Stimulated activated naive CD8-positive, alpha-beta T cell treated with anti-CD3 and anti-CD28 coated beads, Interleukin-15, Interleukin-2, amounts not matched to agents 100 ng/mL and 50 ng/mL, for 24 hours (primary cell): ENCODE measurements at regions not wholly inside any gene's neighbourhood (a gene's known extent, or its start where the extent isn't known, plus 50 kb on each side); places are given as distances from the start of the nearest gene placed in this dataset.
"Not testable (repeated sequence)": the region's sequence is repeated elsewhere in the genome, so short reads cannot be mapped to it uniquely, and the experiment has no call there.

Experiments used
- H3K27ac Mint-ChIP-seq: one replicate; pipeline ENCODE4 v1.8.0; 2021; ENCODE audit warnings: mild to moderate bottlenecking, mixed read lengths
- H3K27me3 Mint-ChIP-seq: one replicate; pipeline ENCODE4 v1.8.0; 2021; ENCODE audit warnings: mixed read lengths
- H3K36me3 Mint-ChIP-seq: one replicate; pipeline ENCODE4 v1.8.0; 2021; ENCODE audit warnings: low read depth, mixed read lengths
- H3K4me1 Mint-ChIP-seq: one replicate; pipeline ENCODE4 v1.8.0; 2021; ENCODE audit warnings: low read depth, mixed read lengths
- H3K4me3 Mint-ChIP-seq: one replicate; pipeline ENCODE4 v1.8.0; 2021; ENCODE audit warnings: mild to moderate bottlenecking, mixed read lengths
- H3K9me3 Mint-ChIP-seq: one replicate; pipeline ENCODE4 v1.8.0; 2021; ENCODE audit warnings: mixed read lengths

DNA sequence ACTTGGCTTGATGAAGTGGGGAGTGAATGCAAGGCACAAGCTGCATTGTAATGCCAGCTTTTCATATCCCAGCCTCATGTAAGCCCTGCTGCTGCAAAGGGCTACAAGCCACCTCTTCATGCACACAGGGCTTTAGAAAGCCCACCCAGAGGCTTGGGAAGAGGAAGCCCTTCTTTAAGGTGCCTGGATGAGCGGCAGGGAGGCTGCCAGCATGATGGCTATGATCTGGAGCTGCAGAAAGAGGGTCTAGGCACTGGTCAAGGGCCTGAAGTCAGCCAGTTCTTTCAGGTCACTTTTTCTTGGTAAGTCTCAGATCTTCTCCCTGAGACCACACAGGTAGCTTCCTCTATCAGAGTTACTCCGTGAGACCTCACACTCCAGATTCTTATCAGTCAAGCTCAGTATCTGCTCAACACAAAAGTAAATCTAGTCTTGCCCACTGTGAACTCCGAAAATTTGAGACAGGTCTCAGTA lies 113.3 kb upstream of the SEC22B start:
- H3K4me3 Mint-ChIP-seq, H3K36me3 Mint-ChIP-seq, H3K27ac Mint-ChIP-seq: not testable (repeated sequence)

DNA sequence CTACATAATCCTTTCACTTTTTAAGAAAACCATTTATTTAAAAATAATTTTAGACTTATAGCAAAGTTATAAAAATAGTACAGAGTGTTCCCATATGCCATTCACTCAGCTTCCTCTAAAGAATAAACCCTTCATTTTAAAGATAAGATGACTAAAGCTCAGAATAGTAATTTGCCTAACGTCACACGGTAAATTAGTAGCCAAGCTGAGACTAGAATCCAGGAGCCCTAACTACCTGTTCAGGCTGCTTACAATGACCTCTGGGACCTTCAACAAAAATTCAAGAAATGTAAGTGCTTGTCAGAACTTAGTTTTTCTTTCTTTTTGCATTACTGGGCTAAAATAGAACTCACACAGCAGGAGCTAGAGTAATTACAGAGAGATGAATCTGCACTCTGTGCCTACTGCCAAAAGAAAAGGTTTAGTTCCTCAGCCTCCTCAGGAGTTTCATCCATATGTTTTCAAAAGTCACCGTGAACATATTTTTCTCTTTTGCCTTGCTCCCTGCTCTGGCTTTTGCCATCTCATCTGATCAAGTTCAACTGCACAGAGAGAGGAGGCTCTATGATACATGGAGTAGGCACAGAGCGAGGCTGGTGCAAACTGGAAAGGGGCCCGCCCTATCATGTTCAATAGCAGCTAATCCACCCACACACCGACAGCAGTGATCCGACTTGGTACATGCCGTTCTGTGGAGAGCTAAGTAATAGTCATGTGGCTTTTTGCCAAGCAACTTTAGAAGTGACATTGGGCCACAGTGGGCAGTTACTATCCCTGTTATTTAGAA lies 112.7 kb upstream of the SEC22B start:
- not testable (repeated sequence) for H3K27me3 Mint-ChIP-seq, H3K36me3 Mint-ChIP-seq, H3K4me3 Mint-ChIP-seq, H3K9me3 Mint-ChIP-seq, H3K27ac Mint-ChIP-seq, H3K4me1 Mint-ChIP-seq

More for the DNA sequence above, 113.3 kb upstream of the SEC22B start:
- H3K4me1 Mint-ChIP-seq, H3K9me3 Mint-ChIP-seq, H3K27me3 Mint-ChIP-seq: not testable (repeated sequence)

GRCh38 chr1:120288167-120288566 lies 111.8 kb upstream of the SEC22B start:
- not testable (repeated sequence) for H3K9me3 Mint-ChIP-seq

DNA sequence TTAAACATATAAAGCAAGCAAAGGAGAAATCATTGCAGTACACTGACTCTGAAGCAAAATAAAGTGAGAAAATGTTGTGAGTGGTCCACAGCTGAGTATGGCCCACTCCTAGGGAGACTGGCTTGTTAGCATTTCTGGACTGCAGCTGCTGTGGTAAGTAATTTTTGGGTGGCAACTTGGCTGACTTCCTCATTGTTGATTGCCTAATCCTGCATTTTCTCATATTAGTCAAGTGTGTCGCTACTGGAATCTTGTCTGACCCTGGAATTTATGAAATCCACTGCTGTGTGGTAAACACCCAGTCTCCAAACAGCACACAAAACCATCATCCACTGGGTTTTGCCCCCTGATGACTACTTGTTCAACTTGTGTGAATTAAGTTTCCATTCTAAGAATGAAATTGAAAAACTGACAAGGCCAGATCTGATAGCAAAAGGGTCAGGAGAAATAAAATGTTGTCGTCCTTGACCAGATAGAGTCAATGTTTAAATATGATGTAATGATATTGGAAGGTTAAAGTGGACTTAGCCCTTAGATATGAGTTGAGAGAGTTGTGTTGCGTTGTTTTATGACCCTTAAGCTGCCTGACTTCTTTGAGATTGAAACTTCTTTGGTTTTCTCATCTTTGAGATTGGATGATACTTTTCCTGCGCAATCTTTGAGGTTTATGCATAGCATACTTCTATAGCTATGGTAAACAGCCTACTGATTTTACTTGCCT lies 106.6 kb upstream of the SEC22B start:
- not testable (repeated sequence) for H3K36me3 Mint-ChIP-seq, H3K27me3 Mint-ChIP-seq, H3K27ac Mint-ChIP-seq, H3K9me3 Mint-ChIP-seq, H3K4me3 Mint-ChIP-seq, H3K4me1 Mint-ChIP-seq

More at GRCh38 chr1:120288167-120288566, 111.8 kb upstream of the SEC22B start:
- H3K36me3 Mint-ChIP-seq, H3K27me3 Mint-ChIP-seq, H3K4me3 Mint-ChIP-seq, H3K27ac Mint-ChIP-seq, H3K4me1 Mint-ChIP-seq: not testable (repeated sequence)

DNA sequence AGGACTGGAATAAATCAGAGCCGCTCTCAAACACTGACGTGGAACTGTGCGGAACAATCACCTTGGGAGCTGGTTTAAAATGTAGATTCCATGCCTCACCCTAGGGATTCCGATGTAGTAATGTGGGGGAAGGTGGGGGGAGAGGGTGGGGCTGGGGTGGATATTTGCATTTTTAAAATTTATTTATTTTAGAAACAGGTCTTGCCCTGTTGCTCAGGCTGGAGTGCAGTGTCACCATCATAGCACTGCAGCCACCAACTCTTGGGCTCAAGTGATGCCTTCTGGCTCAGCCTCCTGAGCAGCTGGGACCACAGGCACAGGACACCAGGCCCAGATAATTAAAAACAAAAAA lies 101.9 kb upstream of the SEC22B start:
- not testable (repeated sequence) for H3K36me3 Mint-ChIP-seq, H3K27me3 Mint-ChIP-seq, H3K4me3 Mint-ChIP-seq, H3K9me3 Mint-ChIP-seq, H3K4me1 Mint-ChIP-seq, H3K27ac Mint-ChIP-seq

DNA sequence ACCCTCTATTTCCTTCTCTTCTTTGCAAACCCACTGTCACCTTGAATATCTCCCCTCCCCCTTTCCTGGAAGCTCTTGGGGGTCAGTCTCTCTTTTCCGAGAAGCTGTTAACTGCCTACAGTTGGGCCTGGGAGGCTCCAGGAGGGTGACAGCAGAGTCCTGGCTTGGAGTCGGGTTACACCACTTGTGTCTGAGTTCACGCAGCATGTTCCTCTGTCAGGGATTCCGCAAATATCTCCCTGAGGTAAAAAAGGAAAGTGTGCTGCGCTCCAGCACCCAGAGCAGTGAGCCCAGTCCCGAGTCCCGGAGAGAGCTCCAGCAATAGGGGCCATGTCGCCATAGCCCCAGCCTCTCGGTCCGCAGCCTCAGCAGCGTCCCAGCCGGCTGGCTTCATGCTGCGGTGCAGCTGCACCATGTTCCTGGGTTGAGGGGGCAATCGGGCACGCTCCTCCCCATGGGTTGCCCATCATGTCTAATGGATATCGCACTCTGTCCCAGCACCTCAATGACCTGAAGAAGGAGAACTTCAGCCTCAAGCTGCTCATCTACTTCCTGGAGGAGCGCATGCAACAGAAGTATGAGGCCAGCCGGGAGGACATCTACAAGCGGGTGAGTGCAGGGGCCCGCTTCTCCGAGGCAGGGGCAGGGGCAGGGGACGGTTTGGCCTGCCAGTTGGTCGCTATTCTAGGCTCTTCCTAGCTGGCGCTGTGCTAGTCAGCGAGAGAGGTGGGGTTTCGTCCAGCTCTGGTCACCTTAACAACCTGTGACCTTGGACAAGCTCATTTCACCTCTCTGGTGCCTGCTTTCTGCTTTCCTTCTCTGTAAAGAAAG lies 101.3 kb upstream of the SEC22B start:
- H3K4me1 Mint-ChIP-seq, H3K36me3 Mint-ChIP-seq, H3K4me3 Mint-ChIP-seq, H3K9me3 Mint-ChIP-seq, H3K27me3 Mint-ChIP-seq, H3K27ac Mint-ChIP-seq: not testable (repeated sequence)

DNA sequence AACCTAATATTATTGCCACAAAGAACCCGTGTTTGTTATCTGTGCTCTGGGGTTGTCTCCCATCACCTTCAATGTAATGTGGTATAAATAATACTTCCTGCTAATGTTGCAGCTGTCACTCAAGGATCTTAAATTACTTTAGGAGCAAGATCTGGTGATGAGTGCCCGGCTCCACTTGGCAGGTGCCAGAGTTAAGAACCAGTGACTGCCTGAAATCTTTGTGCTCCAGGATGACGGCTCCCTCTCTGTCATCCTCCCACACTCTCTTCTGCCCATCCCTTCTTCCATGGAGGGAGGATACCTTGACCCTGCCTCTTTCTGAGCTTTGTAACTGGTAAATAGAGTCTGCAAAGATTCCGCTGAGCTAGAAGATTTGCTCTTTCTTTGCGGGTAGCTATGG lies 100.4 kb upstream of the SEC22B start:
- H3K4me3 Mint-ChIP-seq, H3K27me3 Mint-ChIP-seq, H3K27ac Mint-ChIP-seq, H3K36me3 Mint-ChIP-seq, H3K9me3 Mint-ChIP-seq, H3K4me1 Mint-ChIP-seq: not testable (repeated sequence)

- H3K27me3 Mint-ChIP-seq, H3K36me3 Mint-ChIP-seq, H3K27ac Mint-ChIP-seq, H3K4me3 Mint-ChIP-seq, H3K4me1 Mint-ChIP-seq, H3K9me3 Mint-ChIP-seq: not testable (repeated sequence)
Measured at GRCh38 chr1:120274438-120274837, 98.1 kb upstream of the SEC22B start.

GRCh38 chr1:120273363-120273762 lies 97.0 kb upstream of the SEC22B start:
- not testable (repeated sequence) for H3K4me1 Mint-ChIP-seq, H3K27ac Mint-ChIP-seq, H3K27me3 Mint-ChIP-seq, H3K36me3 Mint-ChIP-seq, H3K9me3 Mint-ChIP-seq, H3K4me3 Mint-ChIP-seq

DNA sequence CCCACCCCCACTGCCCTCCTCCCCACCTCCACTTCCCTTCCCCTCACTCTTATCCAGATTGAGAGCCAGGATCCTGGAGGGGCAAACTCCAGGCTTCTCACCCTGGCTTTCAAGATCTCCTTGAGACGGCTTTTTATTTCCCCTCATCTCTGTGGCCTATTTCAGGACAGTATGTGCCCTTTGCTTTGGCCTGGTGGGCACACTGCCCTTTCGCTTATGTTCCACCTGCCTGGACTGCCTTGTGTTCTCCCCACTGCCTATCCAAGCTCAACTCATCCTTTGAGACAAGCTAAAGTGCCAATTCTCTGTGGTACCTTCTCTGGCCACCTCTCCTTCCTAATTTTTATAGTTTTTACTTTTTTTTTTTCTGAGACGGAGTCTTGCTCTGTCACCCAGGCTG lies 95.9 kb upstream of the SEC22B start:
- H3K4me1 Mint-ChIP-seq, H3K9me3 Mint-ChIP-seq, H3K36me3 Mint-ChIP-seq, H3K27ac Mint-ChIP-seq, H3K27me3 Mint-ChIP-seq, H3K4me3 Mint-ChIP-seq: not testable (repeated sequence)

GRCh38 chr1:120271561-120272221 lies 95.4 kb upstream of the SEC22B start:
- not testable (repeated sequence) for H3K27me3 Mint-ChIP-seq, H3K4me3 Mint-ChIP-seq, H3K27ac Mint-ChIP-seq, H3K4me1 Mint-ChIP-seq, H3K9me3 Mint-ChIP-seq, H3K36me3 Mint-ChIP-seq

GRCh38 chr1:120267894-120268551 lies 91.7 kb upstream of the SEC22B start:
- not testable (repeated sequence) for H3K4me3 Mint-ChIP-seq, H3K27me3 Mint-ChIP-seq, H3K9me3 Mint-ChIP-seq, H3K4me1 Mint-ChIP-seq, H3K36me3 Mint-ChIP-seq, H3K27ac Mint-ChIP-seq

DNA sequence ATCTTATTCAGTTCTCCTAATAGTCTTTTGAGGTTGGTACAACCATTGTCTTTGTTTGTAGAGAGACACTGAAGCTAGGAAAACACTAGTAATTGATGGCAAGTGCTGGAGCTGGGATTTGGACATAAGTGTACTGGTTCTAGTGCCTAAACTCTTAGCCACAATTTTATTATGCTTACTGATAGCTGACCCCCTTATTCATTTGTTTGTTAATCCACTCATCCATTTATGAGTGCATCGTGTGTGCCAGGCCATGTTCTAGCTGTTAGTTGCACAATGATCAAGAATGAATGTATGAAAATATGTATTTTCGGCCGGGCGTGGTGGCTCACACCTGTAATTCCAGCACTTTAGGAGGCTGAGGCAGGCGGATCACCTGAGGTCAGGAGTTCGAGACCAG lies 88.2 kb upstream of the SEC22B start:
- not testable (repeated sequence) for H3K9me3 Mint-ChIP-seq, H3K4me1 Mint-ChIP-seq

DNA sequence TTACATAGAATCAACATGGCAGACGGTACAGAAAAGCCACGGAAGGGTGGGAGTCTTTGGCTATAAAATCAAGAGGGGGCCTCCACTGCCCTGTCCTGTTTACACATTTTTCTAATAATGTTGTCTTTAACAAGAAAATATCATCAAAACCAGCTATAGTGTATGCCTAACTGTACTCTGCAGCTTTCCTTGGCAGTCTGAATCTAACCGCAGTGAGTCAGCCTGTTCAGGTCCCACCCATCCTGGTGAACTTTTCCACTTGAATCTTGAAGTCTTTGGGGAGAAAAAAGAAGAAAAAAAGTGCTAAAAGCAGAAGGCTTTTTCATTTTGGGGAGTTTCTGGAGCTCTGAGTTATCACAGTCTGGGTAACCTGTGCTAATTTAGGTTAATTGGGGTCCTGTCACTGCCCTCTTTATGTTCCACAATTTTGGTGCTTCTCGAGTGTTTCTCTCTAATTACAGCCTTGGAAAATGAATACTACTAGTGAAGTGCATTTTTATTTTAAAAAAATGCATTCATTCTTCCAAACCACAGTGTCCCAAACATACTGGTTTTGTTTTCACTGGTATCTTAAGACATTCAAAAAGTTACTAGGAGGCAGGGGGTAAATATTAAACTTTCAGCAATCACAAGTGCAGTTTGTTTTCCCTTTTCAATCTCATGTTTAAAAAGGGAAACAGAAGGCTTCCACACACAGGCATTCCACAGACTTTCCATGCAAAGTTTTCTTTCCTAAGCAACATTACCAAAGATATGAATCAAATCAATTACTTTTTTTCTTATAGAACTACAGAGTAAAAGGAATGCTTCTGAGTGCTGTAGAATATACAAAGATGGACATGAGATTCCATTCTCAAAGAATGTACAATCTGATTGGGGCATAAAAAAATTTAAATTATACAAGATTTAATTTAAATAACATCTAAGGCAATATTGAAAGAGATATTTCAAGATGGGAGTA lies 86.8 kb upstream of the SEC22B start:
- not testable (repeated sequence) for H3K4me3 Mint-ChIP-seq, H3K27me3 Mint-ChIP-seq, H3K27ac Mint-ChIP-seq, H3K9me3 Mint-ChIP-seq, H3K36me3 Mint-ChIP-seq, H3K4me1 Mint-ChIP-seq

More for the DNA sequence above, 88.2 kb upstream of the SEC22B start:
- H3K27me3 Mint-ChIP-seq, H3K36me3 Mint-ChIP-seq, H3K4me3 Mint-ChIP-seq, H3K27ac Mint-ChIP-seq: not testable (repeated sequence)
